GM13976 (cell line): ENCODE measurements at regions not wholly inside any gene's neighbourhood (a gene's known extent, or its start where the extent isn't known, plus 50 kb on each side); places are given as distances from the start of the nearest gene placed in this dataset.

Experiments
- DNase-seq: peaks from one replicate; pipeline ENCODE4 v3.0.0; 2012; ENCODE audit warnings: low spot score
- in situ Hi-C: fragments of 300-500 bp; cut with MboI; formaldehyde crosslinking; loops from one replicate; pipeline ENCODE4 v1.12.0; 2022; ENCODE audit warnings: low sequenced_read_pairs, mixed read lengths, inconsistent platforms; ENCODE audit not compliant: unreplicated experiment
- TF ChIP-seq, protein P1 (sequence below): IDR thresholded peaks from 2 replicates; pipeline ENCODE4 v1.5.1; 2012; ENCODE audit warnings: borderline replicate concordance, mild to moderate bottlenecking; ENCODE audit not compliant: insufficient read depth; ENCODE audit errors: extremely low read depth, missing control alignments, control extremely low read depth

GRCh38 chr1:30321996-30322858, 401.2 kb downstream of the MATN1 start:
- in situ Hi-C loops: no loop called here
- DNase-seq: no peak

GRCh38 chr1:30321246-30321910, 402.0 kb downstream of the MATN1 start:
- in situ Hi-C loops: no loop called here
- TF ChIP-seq, protein P1, sequence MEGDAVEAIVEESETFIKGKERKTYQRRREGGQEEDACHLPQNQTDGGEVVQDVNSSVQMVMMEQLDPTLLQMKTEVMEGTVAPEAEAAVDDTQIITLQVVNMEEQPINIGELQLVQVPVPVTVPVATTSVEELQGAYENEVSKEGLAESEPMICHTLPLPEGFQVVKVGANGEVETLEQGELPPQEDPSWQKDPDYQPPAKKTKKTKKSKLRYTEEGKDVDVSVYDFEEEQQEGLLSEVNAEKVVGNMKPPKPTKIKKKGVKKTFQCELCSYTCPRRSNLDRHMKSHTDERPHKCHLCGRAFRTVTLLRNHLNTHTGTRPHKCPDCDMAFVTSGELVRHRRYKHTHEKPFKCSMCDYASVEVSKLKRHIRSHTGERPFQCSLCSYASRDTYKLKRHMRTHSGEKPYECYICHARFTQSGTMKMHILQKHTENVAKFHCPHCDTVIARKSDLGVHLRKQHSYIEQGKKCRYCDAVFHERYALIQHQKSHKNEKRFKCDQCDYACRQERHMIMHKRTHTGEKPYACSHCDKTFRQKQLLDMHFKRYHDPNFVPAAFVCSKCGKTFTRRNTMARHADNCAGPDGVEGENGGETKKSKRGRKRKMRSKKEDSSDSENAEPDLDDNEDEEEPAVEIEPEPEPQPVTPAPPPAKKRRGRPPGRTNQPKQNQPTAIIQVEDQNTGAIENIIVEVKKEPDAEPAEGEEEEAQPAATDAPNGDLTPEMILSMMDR: no peak

More at GRCh38 chr1:30321996-30322858, 401.2 kb downstream of the MATN1 start:
- TF ChIP-seq, protein P1: no peak

GRCh38 chr1:30320581-30320890, 402.8 kb downstream of the MATN1 start:
- TF ChIP-seq, protein P1: no peak
- in situ Hi-C loops: no loop called here
- DNase-seq: no peak

More at GRCh38 chr1:30321246-30321910, 402.0 kb downstream of the MATN1 start:
- no peak for DNase-seq

GRCh38 chr1:30319765-30320580, 403.4 kb downstream of the MATN1 start:
- in situ Hi-C loops: no loop called here
- TF ChIP-seq, protein P1: no peak
- DNase-seq: no peak

GRCh38 chr1:30318864-30319718, 404.3 kb downstream of the MATN1 start:
- no peak for DNase-seq
- in situ Hi-C loops: no loop called here
- TF ChIP-seq, protein P1: no peak
